Pancreas (tissue), 10 donors: ENCODE measurements at regions not wholly inside any gene's neighbourhood (a gene's known extent, or its start where the extent isn't known, plus 50 kb on each side); places are given as distances from the start of the nearest gene placed in this dataset.

Experiments used
- ATAC-seq, 4 donors: fragments of 200-7000 bp; cut with Tn5 transposase; one replicate each; pipeline versions ENCODE4 v1.8.0 to v1.9.1; 2020; ENCODE audit warnings: mild to moderate bottlenecking in 4 of 4, moderate library complexity in 4 of 4
- DNase-seq, 6 donors: peaks; one replicate each; pipeline ENCODE4 v3.0.0-alpha.2; 2020
- FAIRE-seq: peaks from 2 replicates; lab custom pipeline; 2012; peaks lifted over from hg19 to GRCh38; lab: Jason Lieb, UNC
- H3K27ac ChIP-seq, 4 donors: fragments of 200-600 bp; sonication (generic); 1 replicate in 3 of 4; 2 replicates in 1 of 4; pipeline versions ENCODE4 v1.5.0 to v1.8.0; 2020
- H3K27me3 ChIP-seq, 4 donors: fragments of 200-600 bp; one replicate each; pipeline ENCODE4 v1.8.0; 2021
- H3K36me3 ChIP-seq, 3 donors: fragments of 200-600 bp; sonication (generic) in 1 of 3; one replicate each; pipeline versions ENCODE4 v1.5.0 to v1.8.0; 2020 to 2021
- H3K4me1 ChIP-seq, 3 donors: fragments of 200-600 bp; one replicate each; pipeline ENCODE4 v1.8.0; 2021
- H3K4me3 ChIP-seq, 4 donors: fragments of 200-600 bp; sonication (generic) in 2 of 4; one replicate each; pipeline versions ENCODE4 v1.5.0 to v1.8.0; 2020 to 2021
- H3K9me3 ChIP-seq, 4 donors: fragments of 200-600 bp; one replicate each; pipeline ENCODE4 v1.8.0; 2021
- CTCF ChIP-seq, 4 donors: fragments of 200-600 bp; sonication (generic) in 3 of 4; IDR thresholded peaks; one replicate each; pipeline versions ENCODE4 v1.5.0 to v1.8.0; 2021; ENCODE audit warnings: antibody characterized with exemption in 4 of 4
- WGBS, 2 donors: extraction: QIAGEN DNeasy Blood & Tissue Kit; methylation state at CpG; one replicate each; pipeline ENCODE4 v1.1.7; 2013; 5-methylcytosine and 5-hydroxymethylcytosine counted together
- intact Hi-C, 3 donors: fragments of 100-400 bp; cut with DNase I; formaldehyde crosslinking; loops; one replicate each; pipeline versions ENCODE4 v1.11.1 to v1.14.2; 2022
- donor health status: healthy with polysubstance abuse.
- donor health status: DM: no; HTN: no; CAD: no; lungs with moderate emphysema.
- donor health status: DM: no; HTN: no; CAD: no.
- donor health status: control.
- donor health status: control.
- donor health status: Bipolar disorder and iron deficiency.
- donor health status: DM: yes; HTN: yes; CAD: no.
- donor health status: DM: no; HTN: no; CAD: no.
- donor health status: DM: no; HTN: no; CAD: no.
- donor health status: DM: yes; HTN: yes; CAD: no.

- intact Hi-C loops: no loop called here
- FAIRE-seq (no peak), DNase-seq (no peak), ATAC-seq (no peak)
- Histone ChIP-seq H3K4me3 (no peak overlapping the region), H3K27ac (no peak overlapping the region), H3K27me3 (no peaks in the 10 kb centered on the region), H3K4me1 (no peaks in the 10 kb centered on the region), H3K9me3 (no peaks in the 10 kb centered on the region), H3K36me3 (no peaks in the 10 kb centered on the region)
- WGBS, 2 donors: 47 to 57% methylated on average over 3 of the region's 3 CpGs
- no peak for TF ChIP-seq CTCF (IDR thresholded peaks at IDR 0.05)
These were observed 404.5 kb downstream of the PDCD6IP start for GRCh38 chr3:34202975-34203374.

- TF ChIP-seq CTCF (IDR thresholded peaks at IDR 0.05): no peak
- H3K4me1 ChIP-seq: no peaks in the 10 kb centered on the region
- DNase-seq (no peak), FAIRE-seq (no peak), ATAC-seq (no peak)
- WGBS, 2 donors: 60 to 70% methylated on average over 4 of the region's 4 CpGs
- H3K36me3 ChIP-seq: no peaks in the 10 kb centered on the region
- H3K27ac ChIP-seq: no peak overlapping the region
- H3K4me3 ChIP-seq: no peak overlapping the region
- no peaks in the 10 kb centered on the region for H3K9me3 ChIP-seq
- intact Hi-C loops: no loop called here
- H3K27me3 ChIP-seq: no peaks in the 10 kb centered on the region
These were observed 405.0 kb downstream of the PDCD6IP start for GRCh38 chr3:34203386-34203785.

- DNase-seq (no peak), FAIRE-seq (no peak), ATAC-seq (no peak)
- no peak overlapping the region for H3K4me3 ChIP-seq
- WGBS, 2 donors: 15 to 31% methylated on average over 2 of the region's 2 CpGs
- intact Hi-C loops: no loop called here
- H3K9me3 ChIP-seq: no peaks in the 10 kb centered on the region
- no peaks in the 10 kb centered on the region for H3K27me3 ChIP-seq
- no peaks in the 10 kb centered on the region for H3K4me1 ChIP-seq
- TF ChIP-seq CTCF (IDR thresholded peaks at IDR 0.05): no peak
- no peak overlapping the region for H3K27ac ChIP-seq
- H3K36me3 ChIP-seq: no peaks in the 10 kb centered on the region
These were observed 408.6 kb downstream of the PDCD6IP start for GRCh38 chr3:34207002-34207401.

GRCh38 chr3:34207806-34208205 is 409.4 kb downstream of the PDCD6IP start:
- Histone ChIP-seq H3K27me3 (no peaks in the 10 kb centered on the region), H3K9me3 (no peaks in the 10 kb centered on the region), H3K36me3 (no peaks in the 10 kb centered on the region), H3K27ac (no peak overlapping the region), H3K4me1 (no peaks in the 10 kb centered on the region), H3K4me3 (no peak overlapping the region)
- FAIRE-seq (no peak), DNase-seq (no peak), ATAC-seq (no peak)
- TF ChIP-seq CTCF (IDR thresholded peaks at IDR 0.05): no peak
- intact Hi-C loops: no loop called here
- 65 to 71% methylated on average over 1 of the region's 1 CpG for WGBS, 2 donors

- no peak overlapping the region for H3K4me3 ChIP-seq
- no peaks in the 10 kb centered on the region for H3K36me3 ChIP-seq
- no peak for TF ChIP-seq CTCF (IDR thresholded peaks at IDR 0.05)
- no peaks in the 10 kb centered on the region for H3K9me3 ChIP-seq
- H3K27ac ChIP-seq: no peak overlapping the region
- FAIRE-seq: no peak
- intact Hi-C loops: no loop called here
- WGBS, 2 donors: 69 to 72% methylated on average over 2 of the region's 2 CpGs
- H3K27me3 ChIP-seq: no peaks in the 10 kb centered on the region
- peak in 1 of 4 donors; percentile 58 for ATAC-seq
- H3K4me1 ChIP-seq: peaks cover 0 to 5% (median 0%) of the 10 kb centered on the region in 3 donors
- peak in 1 of 6 donors; percentile 14 for DNase-seq
These were observed 413.7 kb downstream of the PDCD6IP start for GRCh38 chr3:34212175-34212574.
